ENCODE measurements at regions not wholly inside any gene's neighbourhood (a gene's known extent, or its start where the extent isn't known, plus 50 kb on each side); places are given as distances from the start of the nearest gene placed in this dataset.

DNA sequence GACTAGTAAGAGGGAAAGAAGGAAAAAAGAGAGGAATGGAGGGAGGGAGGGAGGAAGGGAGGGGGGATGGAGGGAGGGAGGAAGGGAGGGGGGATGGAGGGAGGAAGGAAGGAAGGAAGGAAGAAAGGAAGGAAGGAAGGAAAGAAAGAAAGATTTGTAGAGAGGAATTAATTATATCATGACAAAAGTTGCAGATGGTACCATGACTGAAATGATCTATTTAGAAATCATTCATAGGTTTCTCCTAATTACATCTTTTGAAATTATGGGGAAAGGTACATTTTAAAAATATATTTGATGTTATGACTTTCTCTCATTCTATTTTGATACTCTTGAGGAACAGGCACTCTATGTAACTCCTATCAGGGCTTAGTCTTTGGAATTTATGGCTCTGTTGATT lies 236.2 kb upstream of the BTG1 start:
- TF ChIP-seq SMC3 (IDR thresholded peaks at IDR 0.05) (no peak), ZNF302 (CRISPR knock-in tag; IDR thresholded peaks at IDR 0.05) (no peak), BHLHE40 (IDR thresholded peaks at IDR 0.05; ENCODE audit: low read depth, low read length) (no peak), NFE2L2 (conservative IDR thresholded peaks at IDR 0.05; ENCODE audit: low read length) (no peak), KDM1A (IDR thresholded peaks at IDR 0.05; ENCODE audit: low read depth) (no peak), HOXB13 (CRISPR knock-in tag; IDR thresholded peaks at IDR 0.05; ENCODE audit: low read depth) (no peak), CTCF (IDR thresholded peaks at IDR 0.05) (no peak), ESRRA (IDR thresholded peaks at IDR 0.05; ENCODE audit: borderline replicate concordance, low read length) (no peak), JUN (IDR thresholded peaks at IDR 0.05) (no peak)
- TF ChIP-seq, protein P1, sequence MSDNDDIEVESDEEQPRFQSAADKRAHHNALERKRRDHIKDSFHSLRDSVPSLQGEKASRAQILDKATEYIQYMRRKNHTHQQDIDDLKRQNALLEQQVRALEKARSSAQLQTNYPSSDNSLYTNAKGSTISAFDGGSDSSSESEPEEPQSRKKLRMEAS (IDR thresholded peaks at IDR 0.05), result no peak

All from A549 (cell line).